ENCODE measurements at regions not wholly inside any gene's neighbourhood (a gene's known extent, or its start where the extent isn't known, plus 50 kb on each side); places are given as distances from the start of the nearest gene placed in this dataset.

DNA sequence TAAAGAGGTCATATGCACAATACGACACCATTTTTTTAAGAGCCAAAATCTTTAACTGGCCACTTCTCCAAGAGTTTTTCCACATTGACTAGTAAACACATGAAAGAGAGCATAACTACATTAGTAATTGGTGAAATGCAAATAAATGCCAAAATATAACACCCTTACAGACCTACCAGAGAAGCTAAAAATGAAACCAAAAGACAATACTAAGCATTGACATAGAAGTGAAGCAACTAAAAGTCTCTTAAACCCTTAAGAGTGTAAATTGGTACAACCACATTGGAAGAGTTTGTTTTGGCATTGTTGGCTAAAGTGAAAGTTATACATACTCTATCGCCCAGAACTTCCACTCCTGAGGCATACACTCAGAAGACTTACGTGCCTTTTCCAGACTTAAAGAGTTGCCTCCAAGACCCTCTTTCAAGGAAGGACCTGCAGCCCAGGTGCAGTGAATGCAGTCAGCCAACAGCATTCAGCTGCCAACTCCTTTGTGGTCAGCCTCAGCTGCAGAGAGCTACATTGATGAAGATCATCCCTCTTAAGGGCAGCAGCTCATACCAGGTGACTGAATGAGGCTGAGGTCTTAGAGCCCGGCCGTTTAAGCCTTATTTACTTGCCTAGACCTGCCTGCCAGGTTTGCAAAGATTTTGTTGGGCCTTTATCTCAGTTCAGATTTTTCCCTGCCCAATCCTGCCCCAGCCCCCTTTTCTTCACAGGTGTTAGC lies 839.1 kb upstream of the ADGRL2 start:
- H3K27ac ChIP-seq, result no peak overlapping the region
- H3K27me3 ChIP-seq, result no peaks in the 10 kb centered on the region
- H3K4me1 ChIP-seq (ENCODE audit: control insufficient read depth in 1 of 2, insufficient read depth in 1 of 2, low read depth in 1 of 2, low read length in 1 of 2), result no peaks in the 10 kb centered on the region
- H3K9me3 ChIP-seq, result no peaks in the 10 kb centered on the region
- TF ChIP-seq, protein P1, sequence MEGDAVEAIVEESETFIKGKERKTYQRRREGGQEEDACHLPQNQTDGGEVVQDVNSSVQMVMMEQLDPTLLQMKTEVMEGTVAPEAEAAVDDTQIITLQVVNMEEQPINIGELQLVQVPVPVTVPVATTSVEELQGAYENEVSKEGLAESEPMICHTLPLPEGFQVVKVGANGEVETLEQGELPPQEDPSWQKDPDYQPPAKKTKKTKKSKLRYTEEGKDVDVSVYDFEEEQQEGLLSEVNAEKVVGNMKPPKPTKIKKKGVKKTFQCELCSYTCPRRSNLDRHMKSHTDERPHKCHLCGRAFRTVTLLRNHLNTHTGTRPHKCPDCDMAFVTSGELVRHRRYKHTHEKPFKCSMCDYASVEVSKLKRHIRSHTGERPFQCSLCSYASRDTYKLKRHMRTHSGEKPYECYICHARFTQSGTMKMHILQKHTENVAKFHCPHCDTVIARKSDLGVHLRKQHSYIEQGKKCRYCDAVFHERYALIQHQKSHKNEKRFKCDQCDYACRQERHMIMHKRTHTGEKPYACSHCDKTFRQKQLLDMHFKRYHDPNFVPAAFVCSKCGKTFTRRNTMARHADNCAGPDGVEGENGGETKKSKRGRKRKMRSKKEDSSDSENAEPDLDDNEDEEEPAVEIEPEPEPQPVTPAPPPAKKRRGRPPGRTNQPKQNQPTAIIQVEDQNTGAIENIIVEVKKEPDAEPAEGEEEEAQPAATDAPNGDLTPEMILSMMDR (IDR thresholded peaks at IDR 0.05), result no peak
- H3K36me3 ChIP-seq, result no peaks in the 10 kb centered on the region
- no peak overlapping the region for H3K4me3 ChIP-seq (ENCODE audit: low read depth in 1 of 2, low read length in 1 of 2)

DNA sequence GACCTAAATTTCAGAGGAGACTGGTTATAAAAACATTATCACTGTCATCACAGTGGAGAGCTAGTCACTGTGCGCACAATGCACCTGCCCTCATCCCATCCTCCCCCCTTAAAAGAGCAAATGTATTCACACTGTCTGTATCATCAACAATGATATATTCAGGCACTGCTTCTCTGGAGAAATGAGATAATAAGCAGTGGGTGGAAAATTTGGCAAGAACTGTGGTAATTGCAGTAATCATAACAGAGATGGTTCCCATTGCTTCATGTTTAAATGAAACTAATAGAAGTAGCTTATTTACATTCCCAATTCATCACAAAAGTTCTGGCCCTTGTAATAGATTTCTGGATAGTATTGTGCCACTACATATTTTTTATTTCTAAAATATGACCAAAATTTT lies 867.4 kb upstream of the ADGRL2 start:
- TF ChIP-seq, protein P1 (IDR thresholded peaks at IDR 0.05), result no peak
- Histone ChIP-seq H3K27me3 (no peaks in the 10 kb centered on the region), H3K36me3 (no peaks in the 10 kb centered on the region), H3K4me3 (ENCODE audit: low read depth in 1 of 2, low read length in 1 of 2) (no peak overlapping the region), H3K27ac (no peak overlapping the region), H3K9me3 (peaks cover 6% of the 10 kb centered on the region), H3K4me1 (ENCODE audit: control insufficient read depth in 1 of 2, insufficient read depth in 1 of 2, low read depth in 1 of 2, low read length in 1 of 2) (peaks cover 0 to 5% of the 10 kb centered on the region in 2 experiments)

DNA sequence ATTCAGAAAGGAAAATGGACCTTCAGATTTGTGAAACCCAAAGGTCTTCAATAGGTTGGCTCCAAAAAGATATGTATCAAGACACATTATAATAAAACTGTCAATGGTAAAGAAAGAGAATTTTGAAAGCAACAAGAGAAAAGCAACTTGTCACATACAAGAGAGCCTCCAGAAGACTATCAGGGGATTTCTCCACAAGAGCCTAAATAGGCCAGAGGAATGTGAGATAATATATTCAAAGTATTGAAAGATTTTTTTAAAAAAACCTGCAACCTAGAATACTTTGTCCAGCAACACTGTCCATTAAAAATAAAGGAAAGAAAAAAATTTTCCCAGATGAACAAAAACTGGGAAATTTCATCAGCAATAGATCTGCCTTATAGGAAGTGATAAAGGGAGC lies 869.6 kb upstream of the ADGRL2 start:
- H3K4me1 ChIP-seq (ENCODE audit: control insufficient read depth in 1 of 2, insufficient read depth in 1 of 2, low read depth in 1 of 2, low read length in 1 of 2), result peaks cover 6 to 9% of the 10 kb centered on the region in 2 experiments
- H3K4me3 ChIP-seq (ENCODE audit: low read depth in 1 of 2, low read length in 1 of 2), result no peak overlapping the region
- H3K9me3 ChIP-seq, result peaks cover 6% of the 10 kb centered on the region
- H3K36me3 ChIP-seq, result no peaks in the 10 kb centered on the region
- no peaks in the 10 kb centered on the region for H3K27me3 ChIP-seq
- H3K27ac ChIP-seq, result no peak overlapping the region
- TF ChIP-seq, protein P1 (IDR thresholded peaks at IDR 0.05), result no peak

DNA sequence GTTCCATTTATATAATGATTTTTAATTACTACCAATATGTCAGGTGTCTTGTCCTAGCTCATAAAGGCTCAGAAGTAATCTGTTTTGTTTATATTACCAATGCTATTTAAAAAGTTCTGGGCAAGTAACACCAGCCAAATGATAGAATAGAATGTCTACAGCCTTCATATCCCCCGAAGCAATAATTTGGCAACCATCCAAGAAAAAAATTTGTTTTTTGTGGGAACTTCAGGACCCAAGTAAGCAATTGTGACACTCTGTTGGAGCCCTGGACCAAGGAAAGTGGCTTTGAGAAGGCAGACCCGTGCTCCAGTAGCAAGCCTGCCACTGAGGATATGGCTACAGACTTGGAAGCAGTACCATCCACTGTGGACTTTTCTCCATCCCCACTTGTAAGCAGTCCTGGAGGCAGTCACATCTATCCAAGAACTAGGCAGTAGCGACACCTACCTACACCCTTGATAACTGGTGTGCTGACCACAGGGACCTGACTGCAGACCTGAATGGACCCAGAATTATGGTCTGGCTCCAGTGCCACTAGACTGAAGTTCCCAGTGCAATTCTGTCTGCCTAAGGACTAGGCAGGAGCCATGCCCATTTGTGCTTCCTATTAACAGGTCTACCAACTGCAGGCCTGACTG lies 870.7 kb upstream of the ADGRL2 start:
- TF ChIP-seq, protein P1 (IDR thresholded peaks at IDR 0.05), result no peak
- peaks cover 18 to 21% of the 10 kb centered on the region in 2 experiments for H3K4me1 ChIP-seq (ENCODE audit: control insufficient read depth in 1 of 2, insufficient read depth in 1 of 2, low read depth in 1 of 2, low read length in 1 of 2)
- no peaks in the 10 kb centered on the region for H3K36me3 ChIP-seq
- no peaks in the 10 kb centered on the region for H3K27me3 ChIP-seq
- H3K27ac ChIP-seq, result no peak overlapping the region
- H3K4me3 ChIP-seq (ENCODE audit: low read depth in 1 of 2, low read length in 1 of 2), result no peak overlapping the region
- peaks cover 6% of the 10 kb centered on the region for H3K9me3 ChIP-seq

DNA sequence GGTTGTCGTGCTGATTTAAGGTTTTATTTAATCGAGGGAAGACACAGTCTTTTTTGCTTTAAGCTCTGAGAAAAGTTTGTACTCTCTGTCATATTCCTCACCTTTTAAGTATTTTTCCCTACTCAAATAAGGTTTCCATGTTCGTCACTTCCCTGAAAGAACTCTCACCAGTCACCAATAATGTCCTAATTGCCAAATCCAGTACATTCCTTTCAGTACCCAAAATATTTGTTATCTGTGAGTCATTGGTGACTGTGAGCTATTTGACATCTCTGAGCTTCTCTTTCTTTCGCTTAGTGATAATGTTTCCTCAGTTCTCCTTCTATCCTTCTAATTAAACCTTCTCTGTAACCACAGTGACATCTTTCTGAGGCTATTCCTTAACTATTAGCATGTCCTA lies 874.2 kb upstream of the ADGRL2 start:
- no peaks in the 10 kb centered on the region for H3K36me3 ChIP-seq
- TF ChIP-seq, protein P1 (IDR thresholded peaks at IDR 0.05), result no peak
- peaks cover 22 to 25% of the 10 kb centered on the region in 2 experiments for H3K4me1 ChIP-seq (ENCODE audit: control insufficient read depth in 1 of 2, insufficient read depth in 1 of 2, low read depth in 1 of 2, low read length in 1 of 2)
- peak overlapping the region; percentile 82 for H3K27ac ChIP-seq
- no peak overlapping the region for H3K4me3 ChIP-seq (ENCODE audit: low read depth in 1 of 2, low read length in 1 of 2)
- peaks cover 6% of the 10 kb centered on the region for H3K9me3 ChIP-seq
- H3K27me3 ChIP-seq, result no peaks in the 10 kb centered on the region

Data from neutrophil (primary cell).